ENCODE measurements at regions not wholly inside any gene's neighbourhood (a gene's known extent, or its start where the extent isn't known, plus 50 kb on each side); places are given as distances from the start of the nearest gene placed in this dataset.

DNA sequence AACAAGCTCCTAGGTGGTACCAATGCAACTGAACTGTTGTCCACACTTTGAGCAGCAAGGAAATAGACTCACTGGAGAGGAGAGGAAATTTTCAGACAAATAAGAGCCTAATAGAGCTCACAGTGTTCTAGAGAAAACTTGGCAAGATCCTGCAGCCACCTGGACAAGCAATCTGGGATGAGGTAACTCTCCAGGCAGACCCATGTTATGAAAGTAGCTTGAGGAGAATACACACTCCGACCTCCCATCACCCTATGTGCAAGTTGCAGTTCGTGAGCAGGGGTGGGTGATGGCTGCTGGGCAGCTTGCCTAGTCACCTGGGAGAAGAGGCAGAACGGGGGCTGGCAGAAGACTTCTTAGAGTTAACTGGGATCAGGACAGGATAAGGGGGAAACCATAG, 102.2 kb downstream of the KLF4 start:
- TF ChIP-seq EP300 (IDR thresholded peaks at IDR 0.05; ENCODE audit: borderline replicate concordance in 1 of 2, control insufficient read depth in 1 of 2, low read depth in 2 of 2, low read length in 2 of 2) = no peak
- TF ChIP-seq HDGF (IDR thresholded peaks at IDR 0.05) = no peak
- TF ChIP-seq PKNOX1 (IDR thresholded peaks at IDR 0.05) = no peak
- no peak for TF ChIP-seq CBX5 (IDR thresholded peaks at IDR 0.05; ENCODE audit: low read depth)
- no peak for TF ChIP-seq SP1 (IDR thresholded peaks at IDR 0.05; ENCODE audit: low read depth, low read length)
- TF ChIP-seq JUNB (IDR thresholded peaks at IDR 0.05) = no peak
- TF ChIP-seq NFYB (IDR thresholded peaks at IDR 0.05; ENCODE audit: insufficient read depth, low read depth, low read length) = no peak
- no peak for TF ChIP-seq EED (IDR thresholded peaks at IDR 0.05; ENCODE audit: low read depth)
- TF ChIP-seq, protein P1, sequence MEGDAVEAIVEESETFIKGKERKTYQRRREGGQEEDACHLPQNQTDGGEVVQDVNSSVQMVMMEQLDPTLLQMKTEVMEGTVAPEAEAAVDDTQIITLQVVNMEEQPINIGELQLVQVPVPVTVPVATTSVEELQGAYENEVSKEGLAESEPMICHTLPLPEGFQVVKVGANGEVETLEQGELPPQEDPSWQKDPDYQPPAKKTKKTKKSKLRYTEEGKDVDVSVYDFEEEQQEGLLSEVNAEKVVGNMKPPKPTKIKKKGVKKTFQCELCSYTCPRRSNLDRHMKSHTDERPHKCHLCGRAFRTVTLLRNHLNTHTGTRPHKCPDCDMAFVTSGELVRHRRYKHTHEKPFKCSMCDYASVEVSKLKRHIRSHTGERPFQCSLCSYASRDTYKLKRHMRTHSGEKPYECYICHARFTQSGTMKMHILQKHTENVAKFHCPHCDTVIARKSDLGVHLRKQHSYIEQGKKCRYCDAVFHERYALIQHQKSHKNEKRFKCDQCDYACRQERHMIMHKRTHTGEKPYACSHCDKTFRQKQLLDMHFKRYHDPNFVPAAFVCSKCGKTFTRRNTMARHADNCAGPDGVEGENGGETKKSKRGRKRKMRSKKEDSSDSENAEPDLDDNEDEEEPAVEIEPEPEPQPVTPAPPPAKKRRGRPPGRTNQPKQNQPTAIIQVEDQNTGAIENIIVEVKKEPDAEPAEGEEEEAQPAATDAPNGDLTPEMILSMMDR (IDR thresholded peaks at IDR 0.05 in 2 of 3, conservative IDR thresholded peaks at IDR 0.05 in 1 of 3; ENCODE audit: control insufficient read depth in 2 of 3, extremely low read depth in 1 of 3, insufficient read depth in 1 of 3, low read depth in 3 of 3, low read length in 3 of 3) = no peak
- no peak for TF ChIP-seq POLR2AphosphoS2 (IDR thresholded peaks at IDR 0.05; ENCODE audit: low read depth, low read length)
